ENCODE measurements at regions not wholly inside any gene's neighbourhood (a gene's known extent, or its start where the extent isn't known, plus 50 kb on each side); places are given as distances from the start of the nearest gene placed in this dataset.
"Not testable (repeated sequence)": the region's sequence is repeated elsewhere in the genome, so short reads cannot be mapped to it uniquely, and the experiment has no call there.

GRCh38 chr5:27216367-27216950, 178.1 kb upstream of the CDH9 start:
- no peak for DNase-seq

DNA sequence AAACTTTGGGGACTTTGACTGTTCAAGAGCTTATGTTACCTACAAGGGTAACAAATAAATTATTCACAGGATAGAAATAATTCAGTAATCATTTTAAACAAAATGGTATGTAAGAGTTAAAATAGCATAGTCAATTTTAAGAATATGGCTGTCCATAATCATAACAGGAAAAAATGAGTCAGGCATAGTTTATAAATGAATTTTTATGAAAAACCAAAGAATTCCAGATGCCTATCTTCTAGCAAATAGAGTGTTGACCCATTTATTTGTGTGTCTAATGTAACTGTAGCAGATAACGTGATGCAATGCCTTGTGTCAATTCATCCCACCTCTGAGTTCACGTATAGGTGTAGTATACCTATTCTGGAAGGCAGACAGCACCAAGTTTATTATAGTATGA, 169.7 kb upstream of the CDH9 start:
- DNase-seq, result peak; percentile 46

- peak; percentile 68 for DNase-seq
Measured at GRCh38 chr5:27191786-27192510, 153.6 kb upstream of the CDH9 start.

DNA sequence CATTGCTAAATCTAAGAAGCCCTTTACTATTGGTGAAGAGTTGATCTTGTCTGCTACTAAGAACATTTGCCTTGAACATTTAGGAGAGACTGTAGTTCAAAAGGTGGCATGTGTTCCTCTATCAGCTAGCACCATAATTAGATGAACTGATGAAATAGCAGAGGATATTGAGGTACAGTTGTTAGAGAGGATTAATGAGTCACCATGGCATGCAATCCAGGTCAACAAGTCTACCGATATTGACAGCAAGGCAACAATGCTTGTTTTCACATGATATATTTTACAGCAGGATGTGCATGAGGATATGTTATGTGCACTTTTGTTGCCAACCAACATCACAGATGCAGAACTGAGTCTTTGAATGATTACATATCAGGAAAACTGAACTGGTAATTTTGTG, 134.3 kb upstream of the CDH9 start:
- no peak for DNase-seq

DNA sequence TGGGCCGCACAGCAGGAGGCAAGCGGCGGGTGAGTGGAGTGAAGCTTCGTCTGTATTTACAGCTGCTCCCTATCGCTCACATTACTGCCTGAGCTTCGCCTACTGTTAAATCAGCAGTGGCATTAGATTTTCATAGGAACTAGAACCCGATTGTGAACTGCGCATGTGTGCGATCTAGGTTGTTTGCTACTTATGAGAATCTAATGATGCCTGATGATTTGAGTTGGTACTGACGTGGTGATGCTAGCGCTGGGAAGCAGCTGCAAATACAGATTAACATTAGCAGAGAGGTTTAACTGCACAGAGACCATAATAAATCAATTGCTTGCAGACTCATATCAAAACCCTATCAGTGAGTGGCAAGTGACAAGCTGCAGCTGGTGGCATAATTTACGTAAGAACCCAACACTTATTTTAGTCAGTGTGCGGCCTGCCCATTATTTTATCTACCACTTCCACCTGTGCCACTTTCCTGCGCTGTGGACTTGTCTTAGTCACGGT, 133.4 kb upstream of the CDH9 start:
- DNase-seq, result no peak

- DNase-seq, result peak; percentile 38
Measured at GRCh38 chr5:27158775-27159174, 120.4 kb upstream of the CDH9 start.

DNA sequence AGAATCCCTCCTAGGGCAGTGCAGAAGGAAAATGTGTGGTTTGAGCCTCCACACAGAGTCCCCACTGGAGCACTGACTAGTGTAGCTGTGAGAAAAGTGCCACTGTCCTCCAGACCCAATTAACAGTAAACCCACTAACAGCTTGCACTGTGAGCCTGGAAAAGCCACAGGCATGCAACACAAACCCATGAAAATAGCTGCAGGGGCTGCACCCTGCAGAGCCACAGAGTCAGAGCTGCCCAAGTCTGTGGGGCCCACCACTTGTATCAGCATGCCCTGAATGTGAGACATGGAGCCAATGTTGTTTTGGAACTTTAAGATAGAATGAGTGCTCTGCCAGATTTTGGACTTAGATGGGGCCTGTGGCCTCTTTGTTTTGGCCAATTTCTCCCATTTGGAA, 119.8 kb upstream of the CDH9 start:
- peak; percentile 40 for DNase-seq

GRCh38 chr5:27144456-27144855, 106.1 kb upstream of the CDH9 start:
- no peak for DNase-seq

GRCh38 chr5:27140831-27141230, 102.4 kb upstream of the CDH9 start:
- DNase-seq, result peak; percentile 59

GRCh38 chr5:27130587-27130986, 92.2 kb upstream of the CDH9 start:
- peak; percentile 65 for DNase-seq

DNA sequence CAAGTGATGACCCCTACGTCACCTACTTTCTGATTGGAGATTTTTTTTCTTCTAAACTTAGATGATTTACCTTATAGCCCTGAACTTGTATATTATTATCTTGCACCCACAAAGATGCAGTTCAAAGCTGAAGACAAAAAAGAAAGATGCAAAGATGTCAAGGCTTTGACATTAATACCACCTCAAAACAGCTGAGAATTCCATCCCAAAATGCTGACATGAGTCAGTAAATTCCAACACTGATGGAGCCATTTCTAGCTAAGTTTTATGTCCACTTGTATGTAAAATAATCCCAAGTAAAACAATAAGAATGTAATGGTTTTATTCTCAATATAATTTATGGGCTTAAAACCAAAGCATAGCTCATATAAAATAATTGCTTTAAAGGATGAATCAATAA, 91.5 kb upstream of the CDH9 start:
- peak; percentile 5 for DNase-seq

DNA sequence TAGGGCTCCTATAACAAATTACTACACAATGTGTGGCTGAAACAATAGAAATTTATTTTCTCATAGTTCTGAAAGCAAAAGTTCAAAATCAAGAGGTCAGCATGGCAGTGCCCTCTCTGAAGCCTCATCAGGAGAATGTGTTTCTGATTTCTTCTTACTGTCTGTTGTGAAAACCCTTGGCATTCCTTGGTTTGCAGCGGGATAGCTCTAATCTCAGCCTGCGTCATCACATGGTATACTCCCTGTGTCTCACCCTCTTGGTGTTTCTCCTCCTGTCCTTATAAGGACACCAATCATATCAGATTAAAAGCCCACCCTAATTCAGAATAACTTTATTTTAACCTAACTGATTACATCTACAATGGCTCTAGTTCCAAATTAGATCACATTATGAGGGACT, 87.5 kb upstream of the CDH9 start:
- DNase-seq, result peak; percentile 68

- DNase-seq, result peak; percentile 41
Measured at GRCh38 chr5:27124590-27124989, 86.2 kb upstream of the CDH9 start.

- DNase-seq, result not testable (repeated sequence)
Measured at GRCh38 chr5:27119736-27120321, 81.4 kb upstream of the CDH9 start.

- DNase-seq, result no peak
Measured at GRCh38 chr5:27103486-27103885, 65.1 kb upstream of the CDH9 start.

- not testable (repeated sequence) for DNase-seq
Measured at GRCh38 chr5:27095761-27096160, 57.4 kb upstream of the CDH9 start.

DNA sequence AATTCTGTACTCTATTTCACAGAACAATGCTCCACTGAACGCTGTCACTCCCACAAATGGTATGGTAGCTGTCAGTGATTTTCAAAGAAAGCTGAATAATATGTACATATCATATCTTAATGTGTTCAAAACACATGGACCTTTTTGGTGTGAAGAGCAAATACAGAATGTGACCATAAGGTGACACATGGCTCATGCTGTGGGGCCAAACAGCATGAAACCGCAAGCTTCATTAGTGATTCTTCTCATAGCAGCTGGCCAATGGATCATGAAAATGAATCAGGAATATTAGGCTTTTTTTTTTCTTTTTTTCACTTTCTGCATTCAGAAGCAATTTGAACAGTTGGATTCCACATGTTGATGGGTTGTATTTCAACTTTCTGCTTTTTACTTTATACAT, 54.9 kb upstream of the CDH9 start:
- DNase-seq, result no peak

DNA sequence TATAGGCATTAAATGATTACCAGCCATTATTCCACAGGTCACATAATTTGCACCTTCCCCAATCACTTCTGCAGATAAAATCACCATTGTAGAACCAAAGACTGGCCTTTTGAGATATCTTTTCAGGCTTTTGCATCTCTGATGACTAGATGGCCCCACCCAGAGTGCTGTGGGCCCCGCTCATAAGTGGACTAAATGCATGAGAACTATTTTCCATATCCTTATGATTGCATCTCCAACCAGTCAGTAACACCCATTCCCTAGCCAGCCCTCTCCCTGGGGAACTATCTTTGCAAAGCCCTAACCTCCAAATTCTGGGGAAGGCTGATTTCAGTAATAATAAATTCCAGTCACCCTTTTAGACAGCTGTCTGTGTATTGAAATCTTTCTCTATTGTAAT, 53.5 kb upstream of the CDH9 start:
- DNase-seq, result no peak

GRCh38 chr5:27088822-27089221, 50.4 kb upstream of the CDH9 start:
- not testable (repeated sequence) for DNase-seq
